Suprapubic skin (tissue), 4 donors: ENCODE measurements at regions not wholly inside any gene's neighbourhood (a gene's known extent, or its start where the extent isn't known, plus 50 kb on each side); places are given as distances from the start of the nearest gene placed in this dataset.

Source experiments
- DNase-seq, 2 donors: peaks; one replicate each; pipeline ENCODE4 v3.0.0-alpha.2; 2019; ENCODE audit warnings: low spot score in 2 of 2
- H3K27ac ChIP-seq: fragments of 200-600 bp; sonication (generic); one replicate; pipeline ENCODE4 v1.5.1; 2019
- H3K27me3 ChIP-seq: fragments of 200-600 bp; sonication (generic); one replicate; pipeline ENCODE4 v1.5.1; 2019
- H3K36me3 ChIP-seq: fragments of 200-600 bp; sonication (generic); one replicate; pipeline ENCODE4 v1.5.1; 2019
- H3K4me1 ChIP-seq: fragments of 200-600 bp; sonication (generic); one replicate; pipeline ENCODE4 v1.5.1; 2019
- H3K4me3 ChIP-seq: fragments of 200-600 bp; sonication (generic); one replicate; pipeline ENCODE4 v1.5.1; 2019; ENCODE audit warnings: mild to moderate bottlenecking
- H3K9me3 ChIP-seq: fragments of 200-600 bp; sonication (generic); one replicate; pipeline ENCODE4 v1.5.1; 2019
- EP300 ChIP-seq: sonication (generic); formaldehyde crosslinking; IDR thresholded peaks from one replicate; pipeline ENCODE4 v1.6.1; 2017; ENCODE audit warnings: antibody characterized with exemption
- POLR2A ChIP-seq, 2 donors: fragments of 450-650 bp; IDR thresholded peaks; one replicate each; pipeline ENCODE4 v1.6.1; 2017; ENCODE audit warnings: antibody characterized with exemption in 2 of 2, mild to moderate bottlenecking in 2 of 2, moderate library complexity in 2 of 2
- POLR2AphosphoS5 ChIP-seq, 3 donors: sonication (generic); formaldehyde crosslinking; IDR thresholded peaks; one replicate each; pipeline ENCODE4 v1.6.1; 2017; ENCODE audit warnings: antibody characterized with exemption in 3 of 3
- WGBS: methylation state at CpG from one replicate; pipeline ENCODE4 v1.1.5; 2018; 5-methylcytosine and 5-hydroxymethylcytosine counted together
- TF ChIP-seq, protein P1 (sequence below), 2 donors: fragments of 200-600 bp in 1 of 2; fragments of 450-650 bp in 1 of 2; sonication (generic) in 1 of 2; IDR thresholded peaks; one replicate each; pipeline ENCODE4 v1.5.1; 2016 to 2019; ENCODE audit warnings: antibody characterized with exemption in 2 of 2, mild to moderate bottlenecking in 1 of 2, moderate library complexity in 1 of 2

GRCh38 chr11:70680781-70681281, 282.5 kb downstream of the CTTN start:
- Histone ChIP-seq H3K36me3 (no peaks in the 10 kb centered on the region), H3K4me3 (no peak overlapping the region), H3K9me3 (no peaks in the 10 kb centered on the region), H3K27me3 (peaks cover 11% of the 10 kb centered on the region), H3K27ac (no peak overlapping the region), H3K4me1 (no peaks in the 10 kb centered on the region)
- no peak for TF ChIP-seq EP300
- TF ChIP-seq POLR2AphosphoS5 (IDR thresholded peaks at IDR 0.05) = no peak
- TF ChIP-seq, protein P1, sequence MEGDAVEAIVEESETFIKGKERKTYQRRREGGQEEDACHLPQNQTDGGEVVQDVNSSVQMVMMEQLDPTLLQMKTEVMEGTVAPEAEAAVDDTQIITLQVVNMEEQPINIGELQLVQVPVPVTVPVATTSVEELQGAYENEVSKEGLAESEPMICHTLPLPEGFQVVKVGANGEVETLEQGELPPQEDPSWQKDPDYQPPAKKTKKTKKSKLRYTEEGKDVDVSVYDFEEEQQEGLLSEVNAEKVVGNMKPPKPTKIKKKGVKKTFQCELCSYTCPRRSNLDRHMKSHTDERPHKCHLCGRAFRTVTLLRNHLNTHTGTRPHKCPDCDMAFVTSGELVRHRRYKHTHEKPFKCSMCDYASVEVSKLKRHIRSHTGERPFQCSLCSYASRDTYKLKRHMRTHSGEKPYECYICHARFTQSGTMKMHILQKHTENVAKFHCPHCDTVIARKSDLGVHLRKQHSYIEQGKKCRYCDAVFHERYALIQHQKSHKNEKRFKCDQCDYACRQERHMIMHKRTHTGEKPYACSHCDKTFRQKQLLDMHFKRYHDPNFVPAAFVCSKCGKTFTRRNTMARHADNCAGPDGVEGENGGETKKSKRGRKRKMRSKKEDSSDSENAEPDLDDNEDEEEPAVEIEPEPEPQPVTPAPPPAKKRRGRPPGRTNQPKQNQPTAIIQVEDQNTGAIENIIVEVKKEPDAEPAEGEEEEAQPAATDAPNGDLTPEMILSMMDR (IDR thresholded peaks at IDR 0.05) = no peak
- no peak for TF ChIP-seq POLR2A (IDR thresholded peaks at IDR 0.05)
- no peak for DNase-seq
- 57% methylated on average over 3 of the region's 13 CpGs for WGBS

- 87% methylated on average over 9 of the region's 10 CpGs for WGBS
- TF ChIP-seq EP300 (no peak), POLR2AphosphoS5 (IDR thresholded peaks at IDR 0.05) (no peak), POLR2A (IDR thresholded peaks at IDR 0.05) (no peak)
- TF ChIP-seq, protein P1 (IDR thresholded peaks at IDR 0.05) = no peak
- Histone ChIP-seq H3K4me1 (no peaks in the 10 kb centered on the region), H3K4me3 (no peak overlapping the region), H3K36me3 (no peaks in the 10 kb centered on the region), H3K27me3 (peaks cover 11% of the 10 kb centered on the region), H3K9me3 (no peaks in the 10 kb centered on the region), H3K27ac (no peak overlapping the region)
- no peak for DNase-seq
Observed at GRCh38 chr11:70682056-70682455, 283.7 kb downstream of the CTTN start.

- TF ChIP-seq POLR2A (IDR thresholded peaks at IDR 0.05) = no peak
- TF ChIP-seq POLR2AphosphoS5 (IDR thresholded peaks at IDR 0.05) = no peak
- TF ChIP-seq, protein P1 (IDR thresholded peaks at IDR 0.05) = no peak
- no peak for TF ChIP-seq EP300
- no peaks in the 10 kb centered on the region for H3K4me1 ChIP-seq
- WGBS = 94% methylated on average over 12 of the region's 12 CpGs
- no peaks in the 10 kb centered on the region for H3K36me3 ChIP-seq
- no peak overlapping the region for H3K27ac ChIP-seq
- H3K27me3 ChIP-seq = peaks cover 11% of the 10 kb centered on the region
- no peaks in the 10 kb centered on the region for H3K9me3 ChIP-seq
- no peak for DNase-seq
- no peak overlapping the region for H3K4me3 ChIP-seq
Observed at GRCh38 chr11:70682760-70683159, 284.4 kb downstream of the CTTN start.

DNA sequence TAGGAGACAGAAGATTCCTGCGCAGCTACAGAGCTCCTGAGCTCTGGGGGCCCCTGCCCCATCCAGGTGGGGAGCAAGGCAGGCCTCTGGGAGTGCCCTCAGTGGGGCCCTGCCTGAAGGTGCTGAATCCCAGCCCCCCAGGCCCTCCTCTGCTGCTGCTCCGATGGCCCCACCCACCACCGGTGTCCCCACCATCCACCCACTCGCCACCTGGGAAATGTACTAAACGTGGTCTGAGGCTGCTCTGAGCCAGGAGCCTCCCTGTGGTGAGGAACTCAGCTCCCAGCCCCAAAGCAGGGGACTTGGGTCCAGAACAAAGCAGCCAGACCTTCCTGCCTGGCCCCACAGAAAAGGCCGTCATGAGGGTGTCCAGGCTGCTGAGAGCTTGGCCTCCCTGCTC, 289.4 kb downstream of the CTTN start:
- 66% methylated on average over 5 of the region's 6 CpGs for WGBS
- Histone ChIP-seq H3K4me3 (no peak overlapping the region), H3K9me3 (no peaks in the 10 kb centered on the region), H3K27me3 (peaks cover 3% of the 10 kb centered on the region), H3K4me1 (no peaks in the 10 kb centered on the region), H3K36me3 (no peaks in the 10 kb centered on the region), H3K27ac (no peak overlapping the region)
- DNase-seq = no peak
- TF ChIP-seq POLR2AphosphoS5 (IDR thresholded peaks at IDR 0.05) (no peak), POLR2A (IDR thresholded peaks at IDR 0.05) (no peak), EP300 (no peak)
- TF ChIP-seq, protein P1 (IDR thresholded peaks at IDR 0.05) = no peak

DNA sequence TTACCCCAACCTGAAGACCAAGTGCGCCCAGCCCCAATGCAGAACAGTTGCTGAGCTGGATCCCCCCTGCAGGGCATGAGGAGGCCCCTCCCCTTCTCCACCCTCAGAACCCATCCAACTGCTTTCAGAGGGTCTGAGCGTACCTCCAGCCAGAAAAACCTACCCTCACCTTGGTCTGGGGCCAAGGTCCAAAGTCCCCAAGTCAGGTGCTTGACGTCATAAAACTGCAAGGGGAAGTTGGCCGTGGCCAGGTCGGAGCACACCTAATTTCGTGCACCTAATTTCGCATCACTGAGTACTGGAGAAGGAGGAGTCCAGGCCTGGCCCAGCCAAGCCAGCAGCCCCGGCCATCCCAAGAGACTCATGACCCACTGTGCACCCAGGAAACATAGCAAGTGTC, 289.8 kb downstream of the CTTN start:
- Histone ChIP-seq H3K4me3 (no peak overlapping the region), H3K4me1 (no peaks in the 10 kb centered on the region), H3K27me3 (peaks cover 3% of the 10 kb centered on the region), H3K27ac (no peak overlapping the region), H3K36me3 (no peaks in the 10 kb centered on the region), H3K9me3 (no peaks in the 10 kb centered on the region)
- TF ChIP-seq, protein P1 (IDR thresholded peaks at IDR 0.05) = no peak
- no peak for TF ChIP-seq POLR2A (IDR thresholded peaks at IDR 0.05)
- no peak for TF ChIP-seq POLR2AphosphoS5 (IDR thresholded peaks at IDR 0.05)
- no peak for DNase-seq
- WGBS = 91% methylated on average over 7 of the region's 8 CpGs
